ENCODE measurements at regions not wholly inside any gene's neighbourhood (a gene's known extent, or its start where the extent isn't known, plus 50 kb on each side); places are given as distances from the start of the nearest gene placed in this dataset.

GRCh38 chr5:87155106-87155505, 112.6 kb upstream of the RASA1 start:
- TF ChIP-seq CEBPB (IDR thresholded peaks at IDR 0.05; ENCODE audit: low read depth, low read length): no peak
- no peak for TF ChIP-seq SMC3 (IDR thresholded peaks at IDR 0.05; ENCODE audit: low read depth, low read length)
- TF ChIP-seq RAD21 (IDR thresholded peaks at IDR 0.05; ENCODE audit: low read length): no peak
- TF ChIP-seq CTCF (conservative IDR thresholded peaks at IDR 0.05; ENCODE audit: low read depth, low read length): no peak
- TF ChIP-seq MXI1 (IDR thresholded peaks at IDR 0.05; ENCODE audit: borderline replicate concordance, low read depth, low read length): no peak
- no peak for TF ChIP-seq POLR2A (IDR thresholded peaks at IDR 0.05; ENCODE audit: low read depth, low read length)
